Left lung (tissue), 4 donors: ENCODE measurements at regions not wholly inside any gene's neighbourhood (a gene's known extent, or its start where the extent isn't known, plus 50 kb on each side); places are given as distances from the start of the nearest gene placed in this dataset.

Experiments
- ATAC-seq: fragments of 200-7000 bp; cut with Tn5 transposase; one replicate; pipeline ENCODE4 v1.9.1; 2020; ENCODE audit warnings: moderate library complexity
- DNase-seq, 4 donors: peaks; one replicate each; pipeline ENCODE4 v3.0.0-alpha.2; 2013 to 2020
- H3K27ac ChIP-seq, 2 donors: fragments of 200-600 bp; sonication (generic) in 1 of 2; one replicate each; pipeline versions ENCODE4 v1.5.0 to v1.8.0; 2020 to 2021
- H3K27me3 ChIP-seq, 2 donors: fragments of 200-600 bp; sonication (generic) in 1 of 2; one replicate each; pipeline versions ENCODE4 v1.5.0 to v1.8.0; 2020 to 2021
- H3K36me3 ChIP-seq, 2 donors: fragments of 200-600 bp; sonication (generic) in 1 of 2; one replicate each; pipeline versions ENCODE4 v1.5.0 to v1.8.0; 2020 to 2021
- H3K4me1 ChIP-seq, 2 donors: fragments of 200-600 bp; one replicate each; pipeline ENCODE4 v1.8.0; 2021
- H3K4me3 ChIP-seq, 2 donors: fragments of 200-600 bp; sonication (generic) in 1 of 2; one replicate each; pipeline versions ENCODE4 v1.5.0 to v1.8.0; 2020 to 2021; ENCODE audit warnings: mild to moderate bottlenecking in 1 of 2
- H3K9me3 ChIP-seq, 2 donors: fragments of 200-600 bp; sonication (generic) in 1 of 2; one replicate each; pipeline versions ENCODE4 v1.5.0 to v1.8.0; 2020 to 2021
- intact Hi-C, 2 donors: fragments of 100-400 bp; cut with DNase I; formaldehyde crosslinking; loops; one replicate each; pipeline versions ENCODE4 v1.11.2 to v1.14.2; 2022
- TF ChIP-seq, protein P1 (sequence below), 2 donors: fragments of 200-600 bp; sonication (generic) in 1 of 2; IDR thresholded peaks; one replicate each; pipeline versions ENCODE4 v1.5.0 to v1.8.0; 2021; ENCODE audit warnings: antibody characterized with exemption in 2 of 2
- donor health status: DM: no; HTN: yes; CAD: no.
- donor health status: DM: no; HTN: no; CAD: no.

DNA sequence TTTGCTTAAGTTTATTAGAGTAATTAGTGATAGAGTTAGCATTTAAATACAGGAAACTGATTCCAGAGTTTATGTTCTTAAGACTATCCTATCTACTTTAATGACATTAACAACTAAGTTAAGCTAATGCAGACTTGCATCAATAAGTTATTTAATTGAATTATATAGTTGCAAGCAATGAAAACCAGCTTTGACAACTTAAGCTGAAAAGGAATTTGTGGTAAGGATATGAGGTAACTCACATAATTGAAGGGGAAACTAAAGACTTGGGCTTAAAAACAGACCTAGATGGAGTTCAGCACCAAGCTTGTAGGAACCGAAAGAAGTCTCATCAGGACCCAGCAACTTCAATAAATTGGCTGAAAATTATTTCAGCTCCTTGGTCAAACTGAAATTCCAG lies 222.3 kb downstream of the IBTK start:
- no peaks in the 10 kb centered on the region for H3K4me1 ChIP-seq
- no peaks in the 10 kb centered on the region for H3K27me3 ChIP-seq
- no peaks in the 10 kb centered on the region for H3K9me3 ChIP-seq
- no peak overlapping the region for H3K4me3 ChIP-seq
- no peaks in the 10 kb centered on the region for H3K36me3 ChIP-seq
- DNase-seq (no peak), ATAC-seq (no peak)
- TF ChIP-seq, protein P1, sequence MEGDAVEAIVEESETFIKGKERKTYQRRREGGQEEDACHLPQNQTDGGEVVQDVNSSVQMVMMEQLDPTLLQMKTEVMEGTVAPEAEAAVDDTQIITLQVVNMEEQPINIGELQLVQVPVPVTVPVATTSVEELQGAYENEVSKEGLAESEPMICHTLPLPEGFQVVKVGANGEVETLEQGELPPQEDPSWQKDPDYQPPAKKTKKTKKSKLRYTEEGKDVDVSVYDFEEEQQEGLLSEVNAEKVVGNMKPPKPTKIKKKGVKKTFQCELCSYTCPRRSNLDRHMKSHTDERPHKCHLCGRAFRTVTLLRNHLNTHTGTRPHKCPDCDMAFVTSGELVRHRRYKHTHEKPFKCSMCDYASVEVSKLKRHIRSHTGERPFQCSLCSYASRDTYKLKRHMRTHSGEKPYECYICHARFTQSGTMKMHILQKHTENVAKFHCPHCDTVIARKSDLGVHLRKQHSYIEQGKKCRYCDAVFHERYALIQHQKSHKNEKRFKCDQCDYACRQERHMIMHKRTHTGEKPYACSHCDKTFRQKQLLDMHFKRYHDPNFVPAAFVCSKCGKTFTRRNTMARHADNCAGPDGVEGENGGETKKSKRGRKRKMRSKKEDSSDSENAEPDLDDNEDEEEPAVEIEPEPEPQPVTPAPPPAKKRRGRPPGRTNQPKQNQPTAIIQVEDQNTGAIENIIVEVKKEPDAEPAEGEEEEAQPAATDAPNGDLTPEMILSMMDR (IDR thresholded peaks at IDR 0.05), result no peak
- H3K27ac ChIP-seq, result no peak overlapping the region
- intact Hi-C loops, result no loop called here

DNA sequence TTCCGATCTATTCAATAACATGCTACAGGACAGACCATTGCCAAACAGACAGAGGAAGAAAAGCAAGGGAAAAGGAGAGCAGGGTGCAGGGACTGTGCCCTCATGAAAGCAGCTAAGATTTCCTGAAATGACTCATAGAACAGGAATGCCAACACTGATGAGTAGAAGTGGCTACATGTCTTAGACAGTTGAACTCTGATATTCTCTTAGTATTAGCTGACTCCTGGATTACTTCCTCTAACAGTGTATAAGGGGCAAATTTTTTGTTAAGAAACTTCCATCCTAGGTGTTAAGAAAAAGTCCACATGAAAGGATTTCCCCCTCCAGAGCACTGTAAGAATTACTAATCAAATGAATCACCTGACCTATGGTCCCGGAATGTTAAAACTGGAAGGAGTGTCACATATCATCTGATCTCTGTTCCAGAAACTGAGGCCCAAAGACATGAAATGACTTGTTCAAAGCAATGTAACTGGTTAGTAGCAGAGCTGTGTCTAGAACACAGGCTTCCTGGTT lies 224.9 kb downstream of the IBTK start:
- no peak for DNase-seq
- no peaks in the 10 kb centered on the region for H3K9me3 ChIP-seq
- H3K4me1 ChIP-seq, result peaks cover 0 to 3% of the 10 kb centered on the region in 2 donors
- intact Hi-C loops, result no loop called here
- TF ChIP-seq, protein P1 (IDR thresholded peaks at IDR 0.05), result no peak
- H3K4me3 ChIP-seq, result no peak overlapping the region
- no peaks in the 10 kb centered on the region for H3K36me3 ChIP-seq
- ATAC-seq, result peak; percentile 95
- H3K27me3 ChIP-seq, result no peaks in the 10 kb centered on the region
- no peak overlapping the region for H3K27ac ChIP-seq

DNA sequence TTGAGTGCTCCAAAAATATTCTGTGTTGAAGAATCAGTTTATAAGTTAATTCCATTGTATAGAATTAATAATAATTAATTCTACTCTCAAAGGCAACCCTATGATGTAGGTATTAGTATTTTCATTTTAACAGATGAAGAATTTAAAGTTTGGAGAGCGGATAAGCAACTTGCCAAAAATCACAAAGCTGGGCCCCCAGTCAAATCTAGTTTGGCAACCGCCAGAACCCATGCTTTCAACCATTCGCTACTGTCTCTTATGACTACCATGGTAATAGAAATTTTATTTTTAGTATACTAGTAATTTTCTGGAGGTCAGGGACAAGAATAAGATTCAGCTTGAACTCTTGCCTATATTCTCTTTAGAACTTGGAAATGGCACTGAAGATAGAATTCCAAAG lies 229.8 kb downstream of the IBTK start:
- no peak overlapping the region for H3K4me3 ChIP-seq
- ATAC-seq, result no peak
- DNase-seq, result no peak
- peaks cover 11 to 13% of the 10 kb centered on the region in 2 donors for H3K4me1 ChIP-seq
- H3K36me3 ChIP-seq, result no peaks in the 10 kb centered on the region
- H3K27ac ChIP-seq, result peak overlapping the region in 1 of 2 donors; percentile 66
- no peaks in the 10 kb centered on the region for H3K27me3 ChIP-seq
- intact Hi-C loops, result no loop called here
- no peaks in the 10 kb centered on the region for H3K9me3 ChIP-seq
- TF ChIP-seq, protein P1 (IDR thresholded peaks at IDR 0.05), result no peak

DNA sequence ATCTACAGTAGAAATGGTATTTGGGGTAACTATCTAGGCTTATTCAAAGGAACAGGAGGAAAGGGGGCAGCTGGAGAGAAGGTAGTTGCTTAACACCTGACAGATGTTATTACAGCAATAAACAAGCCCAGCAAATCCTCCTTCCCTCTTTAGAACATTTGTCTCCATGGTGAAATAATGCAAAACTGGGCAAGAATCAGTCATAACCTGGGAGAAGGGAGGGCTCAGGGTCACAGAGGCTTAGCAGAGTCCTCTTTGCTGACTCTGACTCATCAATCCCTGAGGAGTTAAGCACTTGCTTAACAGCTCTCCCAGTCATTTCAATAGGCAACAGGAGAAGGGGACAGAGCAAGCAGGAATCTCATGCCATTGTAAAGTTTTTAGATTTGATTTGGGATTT lies 230.3 kb downstream of the IBTK start:
- Histone ChIP-seq H3K36me3 (no peaks in the 10 kb centered on the region), H3K4me3 (no peak overlapping the region), H3K27ac (peak overlapping the region; percentile 63 to 66), H3K27me3 (no peaks in the 10 kb centered on the region), H3K9me3 (no peaks in the 10 kb centered on the region), H3K4me1 (peaks cover 11 to 13% of the 10 kb centered on the region in 2 donors)
- ATAC-seq (peak; percentile 81), DNase-seq (no peak)
- intact Hi-C loops, result no loop called here
- TF ChIP-seq, protein P1 (IDR thresholded peaks at IDR 0.05), result no peak

DNA sequence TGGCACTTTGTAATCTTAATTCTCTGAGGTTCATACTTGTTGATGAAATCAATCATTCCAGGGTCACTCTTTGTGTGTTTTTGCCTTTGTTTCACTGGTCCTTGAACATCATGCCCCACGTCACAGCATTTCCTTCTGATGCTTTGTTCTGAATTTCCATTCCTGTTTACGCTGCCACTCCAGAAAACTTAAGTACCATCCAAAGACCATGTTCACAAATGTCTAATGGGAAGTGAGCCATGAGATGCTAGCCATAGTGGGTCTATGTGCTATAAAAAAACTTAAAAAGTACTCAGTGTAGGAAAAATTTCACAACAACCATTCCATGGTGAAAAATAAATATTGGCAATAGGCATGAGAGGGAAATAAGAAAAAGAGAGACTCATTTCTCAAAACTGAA lies 232.0 kb downstream of the IBTK start:
- Histone ChIP-seq H3K27me3 (no peaks in the 10 kb centered on the region), H3K27ac (peak overlapping the region; percentile 46 to 53), H3K36me3 (no peaks in the 10 kb centered on the region), H3K4me1 (peaks cover 11 to 13% of the 10 kb centered on the region in 2 donors), H3K4me3 (no peak overlapping the region), H3K9me3 (no peaks in the 10 kb centered on the region)
- intact Hi-C loops, result no loop called here
- TF ChIP-seq, protein P1 (IDR thresholded peaks at IDR 0.05), result no peak
- DNase-seq (peak in 2 of 4 donors; percentile 42 to 76), ATAC-seq (peak; percentile 62)
